Mesenteric fat pad (tissue), 1 donor: ENCODE measurements at regions not wholly inside any gene's neighbourhood (a gene's known extent, or its start where the extent isn't known, plus 50 kb on each side); places are given as distances from the start of the nearest gene placed in this dataset.
"Not testable (repeated sequence)": the region's sequence is repeated elsewhere in the genome, so short reads cannot be mapped to it uniquely, and the experiment has no call there.

Source experiments
- DNase-seq: peaks from one replicate; pipeline ENCODE4 v3.0.0-alpha.2; 2020; ENCODE audit warnings: low spot score
- donor health status: DM: yes; HTN: yes; CAD: no.

DNA sequence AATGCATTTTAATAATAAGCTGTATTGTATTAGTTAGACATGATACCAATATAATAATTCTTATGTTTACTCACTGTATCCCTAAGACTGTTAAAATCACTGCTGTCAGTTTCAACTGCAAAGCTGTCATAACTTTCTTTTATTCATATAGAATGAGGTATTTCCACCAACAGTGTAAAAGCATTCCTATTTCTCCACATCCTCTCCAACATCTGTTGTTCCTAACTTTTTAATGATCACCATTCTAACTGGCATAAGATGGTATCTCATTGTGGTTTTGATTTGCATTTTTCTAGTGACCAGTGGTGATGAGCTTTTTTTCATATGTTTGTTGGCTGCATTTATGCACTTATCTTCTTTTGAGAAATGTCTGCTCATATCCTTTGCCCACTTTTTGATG lies 177.6 kb upstream of the MME start:
- DNase-seq = not testable (repeated sequence)

- no peak for DNase-seq
Measured at GRCh38 chr3:154901278-154901677, 178.8 kb upstream of the MME start.

- DNase-seq = no peak
Measured at GRCh38 chr3:154900816-154901215, 179.3 kb upstream of the MME start.

DNA sequence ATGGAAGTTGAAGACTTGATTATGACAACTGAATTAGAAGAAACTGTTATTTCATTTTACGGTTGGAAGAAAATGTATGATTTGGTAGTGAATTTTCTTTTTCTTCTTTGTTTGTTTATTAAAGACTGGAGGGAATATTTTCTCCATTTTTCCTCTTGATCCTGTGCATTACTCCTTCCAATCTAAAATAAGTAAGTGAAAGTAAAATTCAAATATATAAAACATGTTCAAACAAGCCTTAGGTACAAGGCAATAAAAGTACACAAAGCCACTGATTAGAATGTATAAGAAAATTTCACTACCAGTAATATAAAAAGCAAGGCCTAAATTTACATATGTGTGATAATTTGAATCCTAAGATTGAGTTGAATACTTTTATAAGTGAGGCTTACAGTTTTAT lies 181.2 kb upstream of the MME start:
- no peak for DNase-seq

GRCh38 chr3:154898443-154898842 lies 181.7 kb upstream of the MME start:
- no peak for DNase-seq

DNA sequence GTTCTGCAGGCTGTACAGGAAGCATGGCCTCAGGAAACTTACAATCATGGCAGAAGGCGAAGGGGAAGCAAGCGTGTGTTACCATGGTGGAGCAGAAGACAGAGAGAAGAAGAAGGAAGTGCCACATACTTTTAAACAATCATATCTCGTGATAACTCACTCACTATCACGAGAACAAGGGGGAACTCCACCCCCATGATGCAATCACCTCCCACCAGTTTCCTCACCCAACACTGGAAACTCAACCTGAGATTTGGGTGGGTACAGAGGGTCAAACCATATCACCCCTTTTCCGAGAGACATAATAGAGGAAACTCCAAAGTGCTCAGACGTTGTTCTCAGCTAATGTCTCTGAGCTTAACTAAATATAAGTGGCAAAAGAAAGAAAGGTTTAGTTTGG lies 186.3 kb upstream of the MME start:
- DNase-seq = no peak

DNA sequence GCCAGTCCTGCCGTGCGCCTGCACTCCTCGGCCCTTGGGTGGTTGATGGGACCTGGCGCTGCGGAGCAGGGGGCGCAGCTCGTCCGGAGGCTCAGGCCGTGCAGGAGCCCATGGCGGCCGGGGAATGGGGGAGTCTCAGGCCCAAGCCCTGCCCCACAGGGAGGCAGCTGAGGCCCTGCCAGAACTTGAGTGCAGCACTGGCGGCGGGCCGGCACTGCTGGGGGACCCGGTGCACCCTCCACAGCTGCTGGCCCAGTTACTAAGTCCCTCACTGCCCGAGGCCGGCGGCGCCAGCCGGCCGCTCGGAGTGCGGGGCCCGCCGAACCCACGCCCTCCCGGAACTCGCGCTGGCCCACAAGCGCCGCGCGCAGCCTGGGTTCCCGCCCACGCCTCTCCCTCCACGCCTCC lies 190.9 kb upstream of the MME start:
- no peak for DNase-seq

DNA sequence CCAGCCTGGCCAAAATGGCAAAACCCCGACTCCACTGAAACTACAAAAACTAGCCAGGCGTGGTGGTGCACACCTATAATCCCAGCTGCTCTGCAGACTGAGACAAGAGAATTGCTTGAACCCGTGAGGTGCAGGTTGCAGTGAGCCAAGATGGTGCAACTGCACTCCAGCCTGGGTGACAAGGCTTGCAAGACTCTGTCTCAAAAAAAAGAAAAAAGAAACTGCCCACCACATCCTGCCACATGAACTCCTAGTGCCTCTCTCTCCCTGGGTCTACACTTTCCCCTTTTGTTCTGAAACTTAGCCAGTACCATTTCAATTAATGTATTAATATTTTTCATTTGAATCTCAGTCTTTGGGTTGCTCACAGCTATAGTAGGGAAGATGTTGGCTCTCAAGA lies 192.2 kb upstream of the MME start:
- no peak for DNase-seq

DNA sequence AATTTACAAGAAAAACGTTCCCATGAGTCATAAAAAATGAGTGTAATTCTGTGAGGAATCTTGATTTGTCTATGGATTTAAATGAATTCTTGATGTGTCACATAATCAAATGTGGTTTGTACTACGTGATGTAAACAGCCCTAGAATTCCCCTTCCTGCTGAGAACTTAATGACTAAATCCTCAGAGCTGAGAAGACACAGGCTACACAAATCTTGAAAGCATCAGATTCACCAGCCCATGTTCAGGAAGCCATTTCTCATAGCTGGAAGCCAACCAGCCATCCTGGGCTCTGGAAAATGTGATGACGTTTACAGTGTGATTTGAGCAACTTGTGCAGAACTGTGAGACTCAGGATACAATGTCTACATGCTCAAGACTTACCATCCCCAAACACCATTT lies 193.7 kb upstream of the MME start:
- DNase-seq = no peak

DNA sequence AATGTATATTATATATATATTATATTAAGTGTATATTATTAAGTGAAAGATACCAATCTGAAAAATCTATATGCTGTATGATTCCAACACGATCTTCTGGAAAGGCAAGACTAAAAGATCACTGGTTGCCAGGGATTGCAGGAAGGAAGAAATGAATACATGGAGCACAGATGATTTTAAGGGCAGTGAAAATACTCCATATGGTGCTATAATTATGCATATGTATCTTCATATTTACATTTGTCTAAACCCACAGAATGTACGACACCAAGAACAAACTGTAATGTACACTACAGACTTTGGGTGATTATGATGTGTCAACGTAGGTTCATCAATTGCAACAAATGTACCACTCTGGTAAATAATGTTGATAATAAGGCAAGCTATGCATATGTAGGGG lies 194.7 kb upstream of the MME start:
- no peak for DNase-seq

GRCh38 chr3:154884952-154885351 lies 195.2 kb upstream of the MME start:
- no peak for DNase-seq

DNA sequence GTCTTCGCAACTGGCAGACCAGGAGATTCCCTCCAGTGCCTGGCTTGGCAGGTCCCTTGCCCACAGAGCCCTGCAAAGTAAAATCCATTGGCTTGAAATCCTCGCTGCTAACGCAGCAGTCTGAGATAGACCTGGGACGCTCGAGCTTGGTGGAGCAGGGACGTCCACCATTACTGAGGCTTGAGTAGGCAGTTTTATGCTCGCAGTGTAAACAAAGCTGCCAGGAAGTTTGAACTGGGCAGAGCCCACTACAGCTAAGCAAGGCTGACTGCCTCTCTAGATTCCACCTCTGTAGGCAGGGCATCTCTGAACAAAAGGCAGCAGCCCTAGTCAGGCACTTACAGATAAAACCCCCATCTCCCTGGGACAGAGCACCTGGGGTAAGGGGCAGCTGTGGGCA lies 205.0 kb upstream of the MME start:
- DNase-seq = no peak

DNA sequence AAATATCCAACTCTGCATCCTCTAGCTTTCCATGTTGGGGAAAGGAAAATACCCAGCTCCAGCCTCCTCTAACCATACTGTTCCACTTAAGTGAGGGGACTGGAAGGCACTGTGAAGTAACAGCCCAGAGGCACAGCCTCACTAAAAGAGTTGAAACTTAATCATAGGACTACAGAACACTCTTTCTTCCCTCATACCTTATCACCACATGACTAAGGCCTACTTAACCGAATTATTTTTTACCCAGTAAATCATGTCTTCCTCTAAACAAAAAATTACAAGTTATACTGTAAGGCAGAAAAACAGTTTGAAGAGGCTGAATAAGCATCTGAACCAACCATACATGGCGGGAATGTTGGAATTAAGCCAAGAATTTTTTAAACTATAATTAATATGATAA lies 207.4 kb upstream of the MME start:
- no peak for DNase-seq

DNA sequence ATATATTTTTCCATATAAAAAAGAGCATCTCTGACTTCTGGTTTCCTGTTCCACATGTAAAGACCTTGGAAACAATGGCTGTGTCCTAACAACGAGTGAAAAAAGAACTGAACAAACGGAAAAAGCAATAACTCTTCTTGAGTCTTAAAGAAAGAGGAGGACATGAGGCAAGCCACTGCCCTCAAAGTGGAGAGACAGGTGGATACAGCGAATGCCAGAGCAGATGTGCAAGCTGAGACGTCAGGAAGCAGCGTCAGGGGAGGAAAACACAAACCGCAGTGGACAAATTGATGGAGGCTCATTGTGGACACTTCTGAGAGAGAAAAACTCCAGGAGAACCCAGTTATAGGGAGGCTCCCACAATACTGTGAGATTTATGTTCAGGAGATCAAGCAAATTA lies 208.0 kb upstream of the MME start:
- DNase-seq = no peak

GRCh38 chr3:154864947-154865346 lies 215.2 kb upstream of the MME start:
- DNase-seq = no peak

GRCh38 chr3:154862265-154862664 lies 217.9 kb upstream of the MME start:
- DNase-seq = no peak

DNA sequence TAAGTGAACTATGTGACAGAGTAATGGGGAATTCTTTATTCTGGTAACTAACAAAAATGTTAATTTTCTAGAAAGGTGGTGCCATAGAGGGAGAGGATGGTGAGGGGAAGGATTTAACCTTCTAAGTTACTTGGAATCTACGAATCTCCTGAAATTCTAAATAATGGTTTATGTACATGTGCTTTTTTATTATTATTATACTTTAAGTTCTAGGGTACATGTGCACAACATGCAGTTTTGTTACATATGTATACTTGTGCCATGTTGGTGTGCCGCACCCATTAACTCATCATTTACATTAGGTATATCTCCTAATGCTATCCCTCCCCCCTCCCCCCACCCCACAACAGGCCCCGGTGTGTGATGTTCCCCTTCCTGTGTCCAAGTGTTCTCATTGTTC lies 227.1 kb upstream of the MME start:
- not testable (repeated sequence) for DNase-seq

- no peak for DNase-seq
Measured at GRCh38 chr3:154852515-154852914, 227.6 kb upstream of the MME start.

DNA sequence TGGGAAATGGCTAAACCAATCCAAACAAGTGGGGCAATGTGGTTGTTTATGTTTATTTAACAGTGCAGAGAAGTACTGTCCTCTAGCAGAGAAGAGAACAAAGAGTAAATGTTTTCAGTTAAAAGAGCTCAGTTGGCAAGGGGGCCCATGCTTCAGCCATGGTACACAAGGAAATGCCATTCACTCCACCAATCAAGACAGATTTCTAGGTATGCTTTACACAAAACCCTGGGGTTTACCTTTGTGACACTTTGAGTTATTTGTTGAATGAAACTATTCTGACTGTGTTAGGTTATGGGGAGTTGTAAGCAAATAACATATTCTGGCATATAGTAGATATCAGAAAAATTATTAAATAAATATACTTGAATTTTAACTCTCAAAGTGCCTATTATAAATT lies 228.5 kb upstream of the MME start:
- no peak for DNase-seq

DNA sequence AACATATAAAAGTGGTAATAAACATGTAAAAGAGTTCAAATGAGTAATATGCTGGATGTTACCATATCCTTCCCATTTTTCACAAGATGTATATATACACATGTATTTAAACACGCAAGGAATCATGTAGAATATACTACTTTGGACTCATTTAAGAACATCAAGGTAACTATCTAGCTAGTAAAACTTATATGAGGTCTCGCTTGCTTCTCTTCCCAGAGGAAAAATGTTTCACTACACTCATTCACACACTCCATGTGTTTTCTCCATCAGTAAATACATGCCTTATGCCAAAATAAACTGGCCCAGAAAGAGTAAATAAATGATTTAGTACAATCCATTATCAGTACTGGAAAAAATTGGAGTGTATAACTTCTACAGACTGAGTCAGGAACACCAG lies 229.2 kb upstream of the MME start:
- no peak for DNase-seq

GRCh38 chr3:154849408-154849807 lies 230.7 kb upstream of the MME start:
- DNase-seq = no peak

- DNase-seq = no peak
Measured at GRCh38 chr3:154844863-154845262, 235.3 kb upstream of the MME start.

DNA sequence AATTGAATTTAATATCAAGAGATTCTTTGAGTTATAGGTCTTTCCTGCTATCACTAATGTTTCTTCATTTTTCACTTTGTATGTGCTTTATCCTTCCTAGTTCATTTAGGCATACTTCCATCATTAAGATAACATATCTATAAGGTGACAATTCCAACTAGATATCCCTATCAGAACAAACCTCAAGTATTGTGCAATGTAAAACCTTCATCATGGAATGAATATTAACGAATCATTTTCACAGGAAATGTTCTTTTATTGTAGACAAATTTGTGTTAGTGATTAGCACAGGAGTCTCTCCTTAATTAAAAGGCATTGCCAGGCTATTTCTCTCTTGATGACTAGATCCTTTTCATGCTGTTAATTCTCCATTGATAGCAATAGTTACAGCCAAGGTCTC lies 236.5 kb upstream of the MME start:
- no peak for DNase-seq

DNA sequence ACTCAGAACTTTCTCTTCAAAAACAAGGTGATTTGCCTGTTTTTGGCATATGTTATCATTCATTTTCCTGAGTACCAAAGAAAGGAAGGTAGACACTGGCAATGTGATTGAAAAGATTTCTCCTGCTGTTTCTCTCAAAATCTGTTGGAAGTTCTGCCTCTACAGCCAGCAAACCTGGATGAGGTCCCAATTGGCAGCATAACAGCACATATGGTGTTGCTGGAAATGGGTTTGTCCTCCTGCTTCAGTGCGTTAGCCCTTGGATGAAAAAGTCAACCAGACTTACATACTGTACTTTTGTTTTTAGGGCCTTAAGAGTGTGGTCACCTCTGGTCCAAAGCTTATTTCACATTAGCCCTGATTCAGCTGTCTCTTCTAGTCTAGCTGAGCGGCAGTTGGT lies 237.6 kb upstream of the MME start:
- DNase-seq = no peak

DNA sequence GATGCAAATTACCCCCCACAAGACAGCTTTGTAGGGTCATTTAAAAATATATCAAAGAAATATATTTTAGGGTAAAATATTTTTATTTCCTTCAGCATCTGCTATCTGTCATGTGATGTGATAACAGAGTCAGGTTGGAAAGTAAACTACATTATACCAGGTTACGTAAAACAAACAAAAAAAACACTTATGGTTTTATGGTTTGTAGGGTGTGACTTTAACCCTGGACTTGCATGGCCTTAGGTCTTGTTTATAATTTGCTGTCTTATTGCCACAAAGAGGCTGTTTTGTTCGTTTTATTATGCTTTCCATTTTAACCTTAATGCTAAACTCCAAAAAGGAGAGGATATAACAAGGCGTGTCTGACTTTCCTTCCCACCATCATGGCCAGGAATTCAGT lies 244.5 kb upstream of the MME start:
- DNase-seq = no peak
